ENCODE measurements at regions not wholly inside any gene's neighbourhood (a gene's known extent, or its start where the extent isn't known, plus 50 kb on each side); places are given as distances from the start of the nearest gene placed in this dataset.
A peak's percentile ranks its signal among the peaks of the same experiment; 100 is the strongest.
"Not testable (repeated sequence)": the region's sequence is repeated elsewhere in the genome, so short reads cannot be mapped to it uniquely, and the experiment has no call there.

- no peak for DNase-seq
These were observed 403.2 kb upstream of the CCDC179 start for GRCh38 chr11:23263466-23263865.

GRCh38 chr11:23272095-23272494, 411.8 kb upstream of the CCDC179 start:
- DNase-seq = no peak

DNA sequence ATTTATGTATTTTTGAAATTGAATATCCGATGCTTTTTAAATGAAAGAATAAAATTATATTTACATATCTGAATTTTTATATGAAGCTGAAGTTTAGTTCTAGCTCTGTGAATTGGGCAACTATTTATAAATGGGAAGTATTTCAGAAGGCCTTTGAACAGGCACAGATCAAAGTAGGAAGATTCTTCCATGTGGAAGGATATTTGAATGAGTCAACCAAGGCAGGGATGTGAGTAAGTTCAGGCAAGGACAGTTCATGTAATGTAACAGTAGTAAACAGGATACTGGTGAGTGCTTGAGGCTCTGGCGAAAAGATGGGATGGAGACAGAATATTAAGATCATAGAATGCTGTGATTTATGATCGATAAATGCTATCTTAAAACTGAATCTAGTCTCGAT, 417.8 kb upstream of the CCDC179 start:
- no peak for DNase-seq

DNA sequence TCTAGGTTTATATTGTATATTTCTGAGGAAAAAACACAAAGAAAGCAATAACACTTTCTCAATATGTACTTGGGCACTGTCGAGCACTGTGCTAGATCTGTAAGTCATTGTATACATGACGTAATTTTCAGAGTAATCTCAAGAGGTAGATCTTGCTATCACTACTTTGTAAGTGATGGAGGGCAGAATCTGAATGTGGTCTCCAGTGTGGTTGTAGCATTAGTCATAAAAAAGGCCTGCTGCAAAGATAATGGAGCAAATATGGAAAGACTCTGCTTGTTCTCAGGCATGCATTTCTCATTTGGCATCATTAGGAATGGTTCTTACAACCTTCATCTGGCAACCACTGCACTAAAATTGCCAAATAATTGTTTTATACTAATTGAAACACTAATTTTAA, 419.8 kb upstream of the CCDC179 start:
- DNase-seq = no peak

DNA sequence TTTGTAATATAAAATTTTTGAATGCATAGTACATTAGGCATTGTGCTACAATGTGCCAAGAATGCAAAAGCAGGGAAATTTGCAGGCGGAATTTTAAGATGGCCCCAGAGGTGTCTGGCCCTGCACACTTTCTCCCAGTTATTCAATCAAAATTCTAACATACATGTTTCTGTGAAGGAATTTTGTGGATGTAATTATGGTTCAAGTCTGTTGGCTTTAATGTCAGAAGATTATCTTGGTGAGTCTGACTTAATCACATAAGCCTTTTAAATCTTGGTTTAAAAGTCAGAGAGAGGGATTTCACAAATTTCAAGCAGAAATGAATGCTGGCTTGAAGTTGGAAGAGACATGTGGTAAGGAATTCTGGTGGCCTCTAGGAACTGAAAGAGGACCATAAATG, 423.4 kb upstream of the CCDC179 start:
- DNase-seq = no peak

DNA sequence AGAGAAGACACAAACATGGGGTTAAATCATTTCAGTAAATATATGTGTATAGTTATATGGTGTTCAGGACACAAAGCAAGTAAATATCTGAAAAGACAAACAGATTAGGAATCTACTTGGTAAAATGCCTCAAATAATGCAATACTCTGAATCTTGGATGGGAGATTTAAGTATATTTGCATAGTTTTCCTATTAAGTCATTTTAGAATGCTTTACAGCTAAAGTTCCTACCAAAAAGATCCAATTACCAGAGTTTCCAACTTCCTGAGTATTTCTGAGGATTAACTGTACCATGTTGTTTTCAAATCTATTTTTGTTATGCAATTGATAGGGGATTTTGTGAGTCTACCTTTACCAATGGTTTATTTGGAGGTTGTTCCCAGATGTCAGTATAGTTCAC, 424.4 kb upstream of the CCDC179 start:
- DNase-seq = no peak

GRCh38 chr11:23288003-23288783, 427.9 kb upstream of the CCDC179 start:
- DNase-seq = no peak

DNA sequence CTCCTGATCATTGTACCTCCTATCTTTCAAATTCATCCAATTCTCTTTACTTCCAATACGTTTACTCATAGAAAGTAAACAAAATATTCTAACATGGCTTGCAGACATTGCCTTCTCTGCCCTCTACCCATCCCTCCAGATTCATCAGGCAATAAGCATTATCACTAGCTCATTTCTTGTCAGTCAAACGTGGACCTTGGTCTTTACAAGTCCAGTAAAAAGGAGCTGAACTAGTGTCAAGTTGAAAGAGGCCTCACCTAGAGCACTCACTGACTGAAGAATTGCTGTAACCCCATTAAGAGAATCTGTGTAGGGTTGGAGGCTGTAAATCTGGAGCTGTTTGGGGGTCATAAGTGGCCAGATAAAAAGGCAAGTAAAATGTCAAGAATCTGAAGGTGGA, 435.0 kb upstream of the CCDC179 start:
- no peak for DNase-seq

- no peak for DNase-seq
These were observed 447.8 kb upstream of the CCDC179 start for GRCh38 chr11:23308041-23308440.

- no peak for DNase-seq
These were observed 450.0 kb upstream of the CCDC179 start for GRCh38 chr11:23310276-23310675.

GRCh38 chr11:23311986-23312940, 452.0 kb upstream of the CCDC179 start:
- no peak for DNase-seq

GRCh38 chr11:23313001-23313400, 452.7 kb upstream of the CCDC179 start:
- DNase-seq = no peak

GRCh38 chr11:23314162-23314561, 453.9 kb upstream of the CCDC179 start:
- no peak for DNase-seq

DNA sequence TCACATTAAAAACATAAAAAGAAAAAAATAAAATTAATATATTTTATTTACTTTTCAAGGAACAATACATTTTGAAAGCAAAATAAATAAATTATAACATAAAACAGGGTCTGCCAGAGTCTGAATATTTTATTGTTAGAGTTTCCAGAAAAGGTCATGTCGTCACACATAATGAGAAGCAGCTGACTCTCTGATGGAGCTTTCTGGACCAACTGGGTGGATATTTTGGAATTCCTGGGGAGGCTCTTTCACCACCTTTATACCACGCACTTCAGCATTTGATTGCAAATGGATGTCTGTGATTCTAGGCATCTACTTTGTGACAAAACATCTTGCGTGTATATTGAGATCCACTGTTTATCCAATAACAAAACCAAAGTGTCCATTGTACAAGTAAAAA, 455.0 kb upstream of the CCDC179 start:
- DNase-seq = no peak

- no peak for DNase-seq
These were observed 457.5 kb upstream of the CCDC179 start for GRCh38 chr11:23317816-23318215.

GRCh38 chr11:23318670-23319069, 458.4 kb upstream of the CCDC179 start:
- DNase-seq = no peak

DNA sequence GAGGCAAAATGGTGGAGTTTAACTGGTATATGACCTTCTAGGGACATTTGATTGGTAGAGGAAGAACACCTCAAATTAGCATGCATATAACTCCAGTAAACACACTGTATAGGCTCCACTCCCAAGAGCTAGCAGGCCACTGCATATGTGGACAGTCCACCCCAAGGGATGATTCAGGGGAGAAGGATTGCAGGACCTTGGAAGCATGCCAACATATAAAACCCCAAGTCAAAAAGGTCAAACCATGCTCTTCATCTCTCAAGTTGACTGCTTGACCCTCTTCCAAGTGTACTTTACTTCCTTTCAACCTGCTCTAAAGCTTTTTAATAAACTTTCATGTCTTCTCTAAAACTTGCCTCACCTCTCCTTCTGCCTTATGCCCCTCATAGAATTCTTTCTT, 459.9 kb upstream of the CCDC179 start:
- no peak for DNase-seq

DNA sequence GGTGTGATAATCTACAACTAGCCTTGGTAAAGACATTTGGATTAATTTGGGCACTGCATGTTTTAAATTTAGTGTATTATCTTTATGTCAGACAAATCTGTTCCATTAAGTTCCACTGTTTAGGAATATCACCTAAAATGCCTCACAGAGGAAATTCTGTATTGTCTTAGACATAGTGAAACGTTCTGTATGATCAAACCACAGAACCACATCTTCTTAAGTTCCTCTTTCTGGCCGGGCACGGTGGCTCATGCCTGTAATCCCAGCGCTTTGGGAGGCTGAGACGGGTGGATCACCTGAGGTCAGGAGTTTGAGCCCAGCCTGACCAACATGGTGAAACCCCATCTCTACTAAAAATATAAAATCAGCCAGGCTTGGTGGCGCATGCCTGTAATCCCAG, 475.3 kb upstream of the CCDC179 start:
- DNase-seq = not testable (repeated sequence)

DNA sequence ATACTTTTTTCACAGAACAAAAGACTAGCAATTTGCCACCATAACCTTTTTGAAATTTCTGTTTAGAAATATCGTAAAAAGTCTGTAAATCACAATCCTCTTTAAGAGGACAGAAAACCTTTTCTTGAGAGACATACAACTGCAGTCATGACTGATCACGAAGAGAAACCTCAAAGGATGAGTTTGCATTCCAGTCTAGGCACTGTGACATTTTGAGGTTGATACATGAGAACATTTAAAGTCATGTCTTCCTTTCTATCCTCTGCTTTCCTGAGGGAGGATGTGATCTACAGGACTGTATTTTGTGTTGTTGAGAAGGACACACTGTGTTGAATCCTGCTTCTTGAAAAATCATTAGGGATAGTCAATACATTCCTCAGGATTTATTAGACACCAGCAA, 476.7 kb upstream of the CCDC179 start:
- no peak for DNase-seq

- no peak for DNase-seq
These were observed 493.3 kb upstream of the CCDC179 start for GRCh38 chr11:23353611-23354010.

DNA sequence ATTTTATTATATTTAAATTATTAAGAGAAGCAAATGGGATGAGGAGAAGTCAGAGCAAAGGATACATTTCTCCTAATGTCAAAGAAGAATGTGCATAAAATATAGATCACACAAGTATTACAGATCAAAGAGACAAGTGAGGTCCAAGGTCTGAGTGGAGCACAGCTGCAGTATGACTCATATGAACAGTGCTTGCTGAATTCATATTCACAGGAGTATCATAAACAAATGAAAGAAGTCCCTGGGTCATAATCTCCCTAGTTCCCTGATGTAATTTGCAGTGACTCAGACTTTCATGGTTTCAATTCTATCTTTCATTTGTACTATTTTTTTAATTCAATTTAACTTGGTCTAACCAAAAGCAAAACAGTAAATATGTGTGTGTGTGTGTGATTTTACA, 499.0 kb upstream of the CCDC179 start:
- peak; percentile 45 for DNase-seq

DNA sequence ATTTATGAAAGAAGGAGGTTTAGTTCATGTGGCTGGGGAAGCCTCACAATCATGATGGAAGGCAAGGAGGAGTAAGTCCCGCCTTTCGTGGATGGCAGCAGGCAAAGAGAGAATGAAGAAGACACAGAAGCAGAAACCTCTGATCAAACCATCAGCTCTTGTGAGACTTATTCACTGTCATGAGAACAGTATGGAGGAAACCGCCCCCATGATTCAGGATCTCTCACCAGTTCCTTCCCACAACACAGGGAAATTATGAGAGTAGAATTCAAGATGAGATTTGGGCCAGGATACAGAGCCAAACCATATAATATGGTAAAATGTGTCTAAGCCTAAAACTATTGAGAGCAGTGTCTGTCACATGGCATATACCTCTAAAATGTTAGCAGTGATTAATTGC, 503.8 kb upstream of the CCDC179 start:
- DNase-seq = no peak

- DNase-seq = no peak
These were observed 510.5 kb upstream of the CCDC179 start for GRCh38 chr11:23370580-23371275.

DNA sequence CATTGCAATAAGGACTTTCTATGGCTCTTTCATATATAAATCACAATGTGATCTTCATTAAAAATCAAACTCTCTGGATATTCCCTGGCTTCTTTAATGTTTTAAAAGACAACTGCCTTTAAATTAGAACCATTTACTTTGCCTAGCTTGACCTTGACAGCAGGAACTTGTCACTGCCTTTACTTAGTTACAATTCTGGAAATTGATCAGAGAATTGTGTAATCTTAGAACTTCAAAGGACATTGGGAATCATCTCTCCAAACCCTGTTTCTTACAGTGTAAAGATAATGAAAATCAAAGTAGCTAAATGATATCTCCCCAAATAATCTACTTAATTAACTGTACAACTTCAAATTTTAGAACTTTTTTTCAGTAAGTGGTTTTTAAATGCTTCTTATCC, 517.6 kb upstream of the CCDC179 start:
- DNase-seq = no peak

Measured in amniotic stem cell (primary cell).